Astrocyte (in vitro differentiated cells and primary cell): ENCODE measurements at regions not wholly inside any gene's neighbourhood (a gene's known extent, or its start where the extent isn't known, plus 50 kb on each side); places are given as distances from the start of the nearest gene placed in this dataset.

Experiments
- DNase-seq: peaks from one replicate; pipeline ENCODE4 v3.0.0-alpha.2; 2010; ENCODE audit warnings: low read depth
- FAIRE-seq: peaks from 2 replicates; lab custom pipeline; 2011; peaks lifted over from hg19 to GRCh38; lab: Jason Lieb, UNC
- H2AFZ ChIP-seq: 2 replicates; pipeline ENCODE4 v1.6.0; 2012; ENCODE audit warnings: low read depth, low read length, inconsistent platforms
- H3K27ac ChIP-seq: 2 replicates; pipeline ENCODE4 v1.5.1; 2011; ENCODE audit warnings: low read depth, low read length, inconsistent platforms
- H3K27me3 ChIP-seq: 2 replicates; pipeline ENCODE4 v1.6.0; 2011; ENCODE audit warnings: low read length, inconsistent platforms; ENCODE audit not compliant: insufficient read depth
- H3K36me3 ChIP-seq: 2 replicates; pipeline ENCODE4 v1.5.1; 2011; ENCODE audit warnings: low read length, inconsistent platforms; ENCODE audit not compliant: insufficient read depth
- H3K4me1 ChIP-seq: 2 replicates; pipeline ENCODE4 v1.5.1; 2011; ENCODE audit warnings: low read length, inconsistent platforms; ENCODE audit not compliant: insufficient read depth
- H3K4me2 ChIP-seq: 2 replicates; pipeline ENCODE4 v1.6.0; 2012; ENCODE audit warnings: low read length, inconsistent platforms
- H3K4me3 ChIP-seq: 2 replicates; pipeline ENCODE4 v1.5.1; 2011; ENCODE audit warnings: low read depth, mild to moderate bottlenecking, low read length, inconsistent platforms; ENCODE audit not compliant: insufficient read depth
- H3K79me2 ChIP-seq: 2 replicates; pipeline ENCODE4 v1.6.0; 2012; ENCODE audit warnings: mild to moderate bottlenecking, low read length, inconsistent platforms; ENCODE audit not compliant: insufficient read depth
- H3K9ac ChIP-seq: 2 replicates; pipeline ENCODE4 v1.6.0; 2012; ENCODE audit warnings: mild to moderate bottlenecking, low read length, inconsistent platforms
- H3K9me3 ChIP-seq: 2 replicates; pipeline ENCODE4 v1.5.1; 2012; ENCODE audit warnings: low read depth, mild to moderate bottlenecking, low read length, inconsistent platforms; ENCODE audit not compliant: insufficient read depth
- H4K20me1 ChIP-seq: 2 replicates; pipeline ENCODE4 v1.6.0; 2012; ENCODE audit warnings: low read length, inconsistent platforms; ENCODE audit not compliant: insufficient read depth
- H3K27ac Mint-ChIP-seq: one replicate; pipeline ENCODE4 v1.8.0; 2021; ENCODE audit warnings: mild to moderate bottlenecking, mixed read lengths; ENCODE audit not compliant: unreplicated experiment
- H3K27me3 Mint-ChIP-seq: one replicate; pipeline ENCODE4 v1.8.0; 2021; ENCODE audit warnings: low read depth, mixed read lengths; ENCODE audit not compliant: unreplicated experiment
- H3K36me3 Mint-ChIP-seq: one replicate; pipeline ENCODE4 v1.8.0; 2021; ENCODE audit warnings: low read depth, mixed read lengths; ENCODE audit not compliant: unreplicated experiment
- H3K4me1 Mint-ChIP-seq: one replicate; pipeline ENCODE4 v1.8.0; 2021; ENCODE audit warnings: low read depth, mixed read lengths; ENCODE audit not compliant: unreplicated experiment
- H3K4me3 Mint-ChIP-seq: one replicate; pipeline ENCODE4 v1.8.0; 2021; ENCODE audit warnings: mild to moderate bottlenecking, moderate library complexity, mixed read lengths; ENCODE audit not compliant: unreplicated experiment
- H3K9me3 Mint-ChIP-seq: one replicate; pipeline ENCODE4 v1.8.0; 2021; ENCODE audit warnings: mild to moderate bottlenecking, mixed read lengths; ENCODE audit not compliant: unreplicated experiment
- EZH2 ChIP-seq: IDR thresholded peaks from 2 replicates; pipeline ENCODE4 v1.6.1; 2012; ENCODE audit warnings: mild to moderate bottlenecking, low read length, inconsistent platforms; ENCODE audit not compliant: insufficient read depth
- TF ChIP-seq, protein P1 (sequence below): IDR thresholded peaks from 2 replicates; pipeline ENCODE4 v1.5.1; 2011; ENCODE audit warnings: low read depth, mild to moderate bottlenecking, inconsistent platforms, low read length, moderate library complexity; ENCODE audit not compliant: insufficient read depth

GRCh38 chr3:193998628-193999195, 137.2 kb upstream of the HES1 start:
- Histone ChIP-seq H4K20me1 (no peaks in the 10 kb centered on the region), H3K79me2 (no peaks in the 10 kb centered on the region), H3K4me3 (no peak overlapping the region), H3K4me1 (peaks cover 3% of the 10 kb centered on the region), H3K9ac (no peak overlapping the region), H2AFZ (no peak overlapping the region), H3K36me3 (no peaks in the 10 kb centered on the region), H3K27ac (no peak overlapping the region), H3K4me2 (no peak overlapping the region), H3K9me3 (no peaks in the 10 kb centered on the region), H3K27me3 (peaks cover 15% of the 10 kb centered on the region)
- no peak for TF ChIP-seq EZH2
- TF ChIP-seq, protein P1, sequence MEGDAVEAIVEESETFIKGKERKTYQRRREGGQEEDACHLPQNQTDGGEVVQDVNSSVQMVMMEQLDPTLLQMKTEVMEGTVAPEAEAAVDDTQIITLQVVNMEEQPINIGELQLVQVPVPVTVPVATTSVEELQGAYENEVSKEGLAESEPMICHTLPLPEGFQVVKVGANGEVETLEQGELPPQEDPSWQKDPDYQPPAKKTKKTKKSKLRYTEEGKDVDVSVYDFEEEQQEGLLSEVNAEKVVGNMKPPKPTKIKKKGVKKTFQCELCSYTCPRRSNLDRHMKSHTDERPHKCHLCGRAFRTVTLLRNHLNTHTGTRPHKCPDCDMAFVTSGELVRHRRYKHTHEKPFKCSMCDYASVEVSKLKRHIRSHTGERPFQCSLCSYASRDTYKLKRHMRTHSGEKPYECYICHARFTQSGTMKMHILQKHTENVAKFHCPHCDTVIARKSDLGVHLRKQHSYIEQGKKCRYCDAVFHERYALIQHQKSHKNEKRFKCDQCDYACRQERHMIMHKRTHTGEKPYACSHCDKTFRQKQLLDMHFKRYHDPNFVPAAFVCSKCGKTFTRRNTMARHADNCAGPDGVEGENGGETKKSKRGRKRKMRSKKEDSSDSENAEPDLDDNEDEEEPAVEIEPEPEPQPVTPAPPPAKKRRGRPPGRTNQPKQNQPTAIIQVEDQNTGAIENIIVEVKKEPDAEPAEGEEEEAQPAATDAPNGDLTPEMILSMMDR = no peak
- Mint-ChIP-seq H3K9me3 (peaks cover 2% of the 10 kb centered on the region), H3K4me3 (no peak overlapping the region), H3K36me3 (no peaks in the 10 kb centered on the region), H3K27ac (no peak overlapping the region), H3K27me3 (peaks cover 78% of the 10 kb centered on the region), H3K4me1 (peaks cover 18% of the 10 kb centered on the region)
- FAIRE-seq (no peak), DNase-seq (no peak)

DNA sequence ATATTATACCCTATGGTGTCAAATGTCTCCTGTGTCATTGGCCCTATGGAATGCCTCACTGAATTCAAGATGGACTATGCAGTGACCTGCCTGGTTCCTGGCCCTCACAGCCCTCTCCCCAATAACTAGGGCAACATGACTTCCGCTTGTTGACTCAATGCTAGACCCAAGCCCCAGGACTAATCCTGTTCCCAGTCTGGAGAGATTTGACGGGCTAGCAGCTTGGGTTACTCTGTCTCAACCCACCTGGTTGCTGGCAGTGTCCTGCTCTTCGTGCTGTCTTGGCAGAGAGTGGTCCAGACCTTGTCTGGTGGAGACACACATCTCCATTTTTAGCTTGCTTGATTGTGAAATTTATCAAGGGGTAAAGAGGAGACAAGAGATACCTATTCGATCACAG, 135.8 kb upstream of the HES1 start:
- Histone ChIP-seq H3K9ac (no peak overlapping the region), H3K9me3 (no peaks in the 10 kb centered on the region), H3K27me3 (peaks cover 9% of the 10 kb centered on the region), H3K27ac (no peak overlapping the region), H2AFZ (no peak overlapping the region), H4K20me1 (no peaks in the 10 kb centered on the region), H3K4me3 (no peak overlapping the region), H3K36me3 (no peaks in the 10 kb centered on the region), H3K4me2 (no peak overlapping the region), H3K79me2 (no peaks in the 10 kb centered on the region), H3K4me1 (peaks cover 13% of the 10 kb centered on the region)
- no peak overlapping the region for H3K4me3 Mint-ChIP-seq
- peaks cover 2% of the 10 kb centered on the region for H3K9me3 Mint-ChIP-seq
- H3K27me3 Mint-ChIP-seq = peaks cover 64% of the 10 kb centered on the region
- no peak overlapping the region for H3K27ac Mint-ChIP-seq
- peaks cover 28% of the 10 kb centered on the region for H3K4me1 Mint-ChIP-seq
- TF ChIP-seq, protein P1 = no peak
- TF ChIP-seq EZH2 = no peak
- FAIRE-seq = no peak
- no peaks in the 10 kb centered on the region for H3K36me3 Mint-ChIP-seq
- no peak for DNase-seq

DNA sequence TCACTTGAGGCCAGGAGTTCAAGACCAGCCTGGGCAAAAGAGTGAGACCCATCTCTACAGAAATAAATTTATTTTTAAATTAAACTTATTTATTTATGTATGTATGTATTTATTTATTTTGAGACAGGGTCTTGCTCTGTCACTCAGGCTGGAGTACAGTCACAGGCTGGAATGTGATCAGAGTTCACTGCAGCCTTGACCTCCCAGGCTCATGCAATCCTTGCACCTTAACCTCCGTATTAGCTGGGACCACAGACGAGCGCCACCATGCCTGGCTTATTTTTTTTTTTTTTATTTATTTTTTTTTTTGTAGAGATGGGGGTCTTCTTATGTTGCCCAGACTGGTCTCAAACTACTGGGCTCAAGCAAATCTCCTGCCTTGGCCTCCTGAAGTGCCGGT, 135.2 kb upstream of the HES1 start:
- FAIRE-seq (no peak), DNase-seq (no peak)
- TF ChIP-seq EZH2 = no peak
- TF ChIP-seq, protein P1 = no peak
- Mint-ChIP-seq H3K36me3 (no peaks in the 10 kb centered on the region), H3K27me3 (peaks cover 63% of the 10 kb centered on the region), H3K27ac (no peak overlapping the region), H3K4me3 (no peak overlapping the region), H3K4me1 (peaks cover 29% of the 10 kb centered on the region), H3K9me3 (peaks cover 2% of the 10 kb centered on the region)
- Histone ChIP-seq H3K27ac (no peak overlapping the region), H3K79me2 (no peaks in the 10 kb centered on the region), H3K4me2 (no peak overlapping the region), H4K20me1 (no peaks in the 10 kb centered on the region), H3K4me1 (peaks cover 14% of the 10 kb centered on the region), H3K4me3 (no peak overlapping the region), H3K36me3 (no peaks in the 10 kb centered on the region), H3K9ac (no peak overlapping the region), H2AFZ (no peak overlapping the region), H3K9me3 (no peaks in the 10 kb centered on the region), H3K27me3 (peaks cover 9% of the 10 kb centered on the region)
